Ovary (tissue), 7 donors: ENCODE measurements at regions not wholly inside any gene's neighbourhood (a gene's known extent, or its start where the extent isn't known, plus 50 kb on each side); places are given as distances from the start of the nearest gene placed in this dataset.
"Not testable (repeated sequence)": the region's sequence is repeated elsewhere in the genome, so short reads cannot be mapped to it uniquely, and the experiment has no call there.

Experiments used
- DNase-seq, 5 donors: peaks; one replicate each; pipeline ENCODE4 v3.0.0-alpha.2; 2019 to 2020
- H3K27ac ChIP-seq, 2 donors: fragments of 200-600 bp; one replicate each; pipeline versions ENCODE4 v1.5.1 to v1.8.0; 2019 to 2022
- H3K27me3 ChIP-seq: fragments of 200-600 bp; one replicate; pipeline ENCODE4 v1.8.0; 2022
- H3K36me3 ChIP-seq: fragments of 200-600 bp; sonication (generic); one replicate; pipeline ENCODE4 v1.5.1; 2019
- H3K4me1 ChIP-seq: one replicate; pipeline ENCODE4 v1.8.1; 2013; ENCODE audit warnings: mild to moderate bottlenecking, moderate library complexity; ENCODE audit not compliant: insufficient read depth
- H3K4me3 ChIP-seq: fragments of 200-600 bp; sonication (generic); one replicate; pipeline ENCODE4 v1.5.1; 2017
- H3K9me3 ChIP-seq, 2 donors: fragments of 200-600 bp in 1 of 2; sonication (generic) in 1 of 2; one replicate each; pipeline versions ENCODE4 v1.5.1 to v1.8.1; 2013 to 2019; ENCODE audit warnings: mild to moderate bottlenecking in 1 of 2, moderate library complexity in 1 of 2
- CTCF ChIP-seq, 3 donors: fragments of 450-650 bp in 2 of 3; fragments of 200-600 bp in 1 of 3; IDR thresholded peaks; one replicate each; pipeline versions ENCODE4 v1.5.1 to v1.8.0; 2016 to 2022; ENCODE audit warnings: antibody characterized with exemption in 3 of 3, mild to moderate bottlenecking in 1 of 3
- EP300 ChIP-seq: sonication (generic); formaldehyde crosslinking; IDR thresholded peaks from one replicate; pipeline ENCODE4 v1.6.1; 2017; ENCODE audit warnings: antibody characterized with exemption
- POLR2A ChIP-seq: fragments of 450-650 bp; IDR thresholded peaks from one replicate; pipeline ENCODE4 v1.6.1; 2017; ENCODE audit warnings: antibody characterized with exemption, mild to moderate bottlenecking, moderate library complexity
- WGBS, 3 donors: extraction: QIAGEN DNeasy Blood & Tissue Kit in 1 of 3; methylation state at CpG; one replicate each; pipeline versions ENCODE4 v1.1.5 to v1.1.7; 2013 to 2017; 5-methylcytosine and 5-hydroxymethylcytosine counted together
- intact Hi-C, 4 donors: fragments of 100-400 bp; cut with DNase I; formaldehyde crosslinking; loops; one replicate each; pipeline versions ENCODE4 v1.11.0 to v1.15.1; 2022 to 2023
- donor health status: DM: no; HTN: no; CAD: no; lungs with moderate emphysema.
- donor health status: DM: no; HTN: no; CAD: no.
- donor health status: Bipolar disorder and iron deficiency.
- donor health status: DM: no; HTN: no; CAD: no.
- donor health status: DM: yes; HTN: yes; CAD: no.

GRCh38 chr4:110414561-110414920 lies 61.4 kb upstream of the ENPEP start:
- 29 to 59% (median 32%) methylated on average over 1 of the region's 1 CpG for WGBS, 3 donors
- H3K9me3 ChIP-seq: no peaks in the 10 kb centered on the region
- no peak for DNase-seq
- no peaks in the 10 kb centered on the region for H3K27me3 ChIP-seq
- no peaks in the 10 kb centered on the region for H3K4me1 ChIP-seq
- intact Hi-C loops: no loop called here
- no peak for TF ChIP-seq CTCF (IDR thresholded peaks at IDR 0.05)
- no peak for TF ChIP-seq EP300
- no peak for TF ChIP-seq POLR2A
- H3K36me3 ChIP-seq: no peaks in the 10 kb centered on the region
- H3K4me3 ChIP-seq: no peak overlapping the region
- no peak overlapping the region for H3K27ac ChIP-seq

GRCh38 chr4:110413807-110414560 lies 62.0 kb upstream of the ENPEP start:
- H3K36me3 ChIP-seq, H3K4me3 ChIP-seq, intact Hi-C loops, H3K27ac ChIP-seq, H3K9me3 ChIP-seq, H3K4me1 ChIP-seq, H3K27me3 ChIP-seq: not testable (repeated sequence)
- 46 to 55% (median 47%) methylated on average over 5 of the region's 5 CpGs for WGBS, 3 donors
- peak in 1 of 5 donors; percentile 18 for DNase-seq

GRCh38 chr4:110412354-110413065 lies 63.4 kb upstream of the ENPEP start:
- Histone ChIP-seq H3K36me3 (no peaks in the 10 kb centered on the region), H3K4me3 (no peak overlapping the region), H3K9me3 (no peaks in the 10 kb centered on the region), H3K27me3 (no peaks in the 10 kb centered on the region), H3K4me1 (no peaks in the 10 kb centered on the region), H3K27ac (no peak overlapping the region)
- intact Hi-C loops: no loop called here
- DNase-seq: no peak
- TF ChIP-seq POLR2A: no peak
- 58 to 62% (median 59%) methylated on average over 5 of the region's 5 CpGs for WGBS, 3 donors

- TF ChIP-seq POLR2A (no peak), CTCF (IDR thresholded peaks at IDR 0.05) (no peak), EP300 (no peak)
- H3K4me3 ChIP-seq: no peak overlapping the region
- no peaks in the 10 kb centered on the region for H3K36me3 ChIP-seq
- no peak for DNase-seq
- H3K4me1 ChIP-seq: no peaks in the 10 kb centered on the region
- 82 to 93% (median 91%) methylated on average over 5 of the region's 5 CpGs for WGBS, 3 donors
- H3K9me3 ChIP-seq: no peaks in the 10 kb centered on the region
- no peaks in the 10 kb centered on the region for H3K27me3 ChIP-seq
- intact Hi-C loops: no loop called here
- H3K27ac ChIP-seq: no peak overlapping the region
Measured at GRCh38 chr4:110411574-110412011, 64.4 kb upstream of the ENPEP start.

- WGBS, 3 donors: 67 to 95% (median 71%) methylated on average over 6 to 23 of the region's 35 CpGs
- H3K27me3 ChIP-seq, H3K9me3 ChIP-seq, H3K4me3 ChIP-seq, DNase-seq, intact Hi-C loops, H3K36me3 ChIP-seq, H3K4me1 ChIP-seq, H3K27ac ChIP-seq: not testable (repeated sequence)
Measured at GRCh38 chr4:110410853-110411573, 64.9 kb upstream of the ENPEP start.

GRCh38 chr4:110400086-110400485 lies 75.9 kb upstream of the ENPEP start:
- no peak for DNase-seq
- no peaks in the 10 kb centered on the region for H3K27me3 ChIP-seq
- no peaks in the 10 kb centered on the region for H3K4me1 ChIP-seq
- 72 to 87% (median 84%) methylated on average over 7 of the region's 7 CpGs for WGBS, 3 donors
- H3K36me3 ChIP-seq: no peaks in the 10 kb centered on the region
- intact Hi-C loops: no loop called here
- H3K9me3 ChIP-seq: no peaks in the 10 kb centered on the region
- TF ChIP-seq POLR2A: no peak
- no peak for TF ChIP-seq CTCF (IDR thresholded peaks at IDR 0.05)
- no peak for TF ChIP-seq EP300
- no peak overlapping the region for H3K27ac ChIP-seq
- no peak overlapping the region for H3K4me3 ChIP-seq

GRCh38 chr4:110399046-110399445 lies 76.9 kb upstream of the ENPEP start:
- H3K9me3 ChIP-seq, H3K4me1 ChIP-seq, H3K27me3 ChIP-seq, H3K36me3 ChIP-seq, H3K4me3 ChIP-seq, intact Hi-C loops, H3K27ac ChIP-seq, DNase-seq: not testable (repeated sequence)
- 86% methylated on average over 10 of the region's 10 CpGs for WGBS, 3 donors
